SK-N-SH (cell line): ENCODE measurements at regions not wholly inside any gene's neighbourhood (a gene's known extent, or its start where the extent isn't known, plus 50 kb on each side); places are given as distances from the start of the nearest gene placed in this dataset.

Source experiments
- EZH2phosphoT487 ChIP-seq: fragments of 200-600 bp; sonication (generic); IDR thresholded peaks from 2 replicates; pipeline ENCODE4 v1.6.1; 2017; ENCODE audit warnings: low read depth, mixed run types, mild to moderate bottlenecking, antibody characterized with exemption, moderate library complexity, borderline replicate concordance
- RXRA ChIP-seq: IDR thresholded peaks from 2 replicates; pipeline ENCODE4 v1.4.0; 2012; ENCODE audit warnings: low read depth, mild to moderate bottlenecking, borderline replicate concordance
- TAF1 ChIP-seq: IDR thresholded peaks from 2 replicates; pipeline ENCODE4 v1.6.1; 2012; ENCODE audit warnings: low read depth, mild to moderate bottlenecking, low read length, moderate library complexity, borderline replicate concordance
- TF ChIP-seq, protein P1 (sequence below): IDR thresholded peaks from 2 replicates; pipeline ENCODE4 v1.6.1; 2012; ENCODE audit warnings: mild to moderate bottlenecking, low read depth, low read length, moderate library complexity
- TF ChIP-seq, protein P2 (sequence below): fragments of 200-600 bp; sonication (generic); IDR thresholded peaks from 2 replicates; pipeline ENCODE4 v1.6.1; 2017; ENCODE audit warnings: antibody characterized with exemption, mild to moderate bottlenecking, moderate library complexity
- TF ChIP-seq, protein P3 (sequence below): IDR thresholded peaks from 2 replicates; pipeline ENCODE4 v1.4.0; 2012; ENCODE audit warnings: low read depth, borderline replicate concordance

DNA sequence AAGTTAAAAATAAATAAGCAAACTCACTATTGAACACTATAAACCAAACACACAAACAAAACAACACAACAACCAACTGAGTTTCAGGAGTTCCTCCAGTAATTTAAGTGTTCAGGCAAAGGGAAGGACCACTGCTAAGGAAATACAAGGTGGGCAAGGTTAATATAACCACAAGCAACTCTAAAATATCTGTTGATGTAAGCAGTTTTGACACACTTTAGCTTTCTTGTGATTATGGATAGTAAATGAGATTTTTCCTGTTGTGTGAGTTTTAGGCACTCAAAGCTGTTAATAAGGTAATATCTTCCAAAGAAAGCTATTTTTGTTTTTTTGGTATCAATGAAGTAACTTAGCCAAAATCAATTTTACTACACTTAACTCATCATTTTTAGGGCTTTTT, 839.1 kb upstream of the FOXG1 start:
- TF ChIP-seq TAF1, result no peak
- TF ChIP-seq RXRA, result no peak
- no peak for TF ChIP-seq EZH2phosphoT487
- TF ChIP-seq, protein P1, sequence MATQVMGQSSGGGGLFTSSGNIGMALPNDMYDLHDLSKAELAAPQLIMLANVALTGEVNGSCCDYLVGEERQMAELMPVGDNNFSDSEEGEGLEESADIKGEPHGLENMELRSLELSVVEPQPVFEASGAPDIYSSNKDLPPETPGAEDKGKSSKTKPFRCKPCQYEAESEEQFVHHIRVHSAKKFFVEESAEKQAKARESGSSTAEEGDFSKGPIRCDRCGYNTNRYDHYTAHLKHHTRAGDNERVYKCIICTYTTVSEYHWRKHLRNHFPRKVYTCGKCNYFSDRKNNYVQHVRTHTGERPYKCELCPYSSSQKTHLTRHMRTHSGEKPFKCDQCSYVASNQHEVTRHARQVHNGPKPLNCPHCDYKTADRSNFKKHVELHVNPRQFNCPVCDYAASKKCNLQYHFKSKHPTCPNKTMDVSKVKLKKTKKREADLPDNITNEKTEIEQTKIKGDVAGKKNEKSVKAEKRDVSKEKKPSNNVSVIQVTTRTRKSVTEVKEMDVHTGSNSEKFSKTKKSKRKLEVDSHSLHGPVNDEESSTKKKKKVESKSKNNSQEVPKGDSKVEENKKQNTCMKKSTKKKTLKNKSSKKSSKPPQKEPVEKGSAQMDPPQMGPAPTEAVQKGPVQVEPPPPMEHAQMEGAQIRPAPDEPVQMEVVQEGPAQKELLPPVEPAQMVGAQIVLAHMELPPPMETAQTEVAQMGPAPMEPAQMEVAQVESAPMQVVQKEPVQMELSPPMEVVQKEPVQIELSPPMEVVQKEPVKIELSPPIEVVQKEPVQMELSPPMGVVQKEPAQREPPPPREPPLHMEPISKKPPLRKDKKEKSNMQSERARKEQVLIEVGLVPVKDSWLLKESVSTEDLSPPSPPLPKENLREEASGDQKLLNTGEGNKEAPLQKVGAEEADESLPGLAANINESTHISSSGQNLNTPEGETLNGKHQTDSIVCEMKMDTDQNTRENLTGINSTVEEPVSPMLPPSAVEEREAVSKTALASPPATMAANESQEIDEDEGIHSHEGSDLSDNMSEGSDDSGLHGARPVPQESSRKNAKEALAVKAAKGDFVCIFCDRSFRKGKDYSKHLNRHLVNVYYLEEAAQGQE, result no peak
- TF ChIP-seq, protein P2, sequence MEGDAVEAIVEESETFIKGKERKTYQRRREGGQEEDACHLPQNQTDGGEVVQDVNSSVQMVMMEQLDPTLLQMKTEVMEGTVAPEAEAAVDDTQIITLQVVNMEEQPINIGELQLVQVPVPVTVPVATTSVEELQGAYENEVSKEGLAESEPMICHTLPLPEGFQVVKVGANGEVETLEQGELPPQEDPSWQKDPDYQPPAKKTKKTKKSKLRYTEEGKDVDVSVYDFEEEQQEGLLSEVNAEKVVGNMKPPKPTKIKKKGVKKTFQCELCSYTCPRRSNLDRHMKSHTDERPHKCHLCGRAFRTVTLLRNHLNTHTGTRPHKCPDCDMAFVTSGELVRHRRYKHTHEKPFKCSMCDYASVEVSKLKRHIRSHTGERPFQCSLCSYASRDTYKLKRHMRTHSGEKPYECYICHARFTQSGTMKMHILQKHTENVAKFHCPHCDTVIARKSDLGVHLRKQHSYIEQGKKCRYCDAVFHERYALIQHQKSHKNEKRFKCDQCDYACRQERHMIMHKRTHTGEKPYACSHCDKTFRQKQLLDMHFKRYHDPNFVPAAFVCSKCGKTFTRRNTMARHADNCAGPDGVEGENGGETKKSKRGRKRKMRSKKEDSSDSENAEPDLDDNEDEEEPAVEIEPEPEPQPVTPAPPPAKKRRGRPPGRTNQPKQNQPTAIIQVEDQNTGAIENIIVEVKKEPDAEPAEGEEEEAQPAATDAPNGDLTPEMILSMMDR, result no peak
- TF ChIP-seq, protein P3, sequence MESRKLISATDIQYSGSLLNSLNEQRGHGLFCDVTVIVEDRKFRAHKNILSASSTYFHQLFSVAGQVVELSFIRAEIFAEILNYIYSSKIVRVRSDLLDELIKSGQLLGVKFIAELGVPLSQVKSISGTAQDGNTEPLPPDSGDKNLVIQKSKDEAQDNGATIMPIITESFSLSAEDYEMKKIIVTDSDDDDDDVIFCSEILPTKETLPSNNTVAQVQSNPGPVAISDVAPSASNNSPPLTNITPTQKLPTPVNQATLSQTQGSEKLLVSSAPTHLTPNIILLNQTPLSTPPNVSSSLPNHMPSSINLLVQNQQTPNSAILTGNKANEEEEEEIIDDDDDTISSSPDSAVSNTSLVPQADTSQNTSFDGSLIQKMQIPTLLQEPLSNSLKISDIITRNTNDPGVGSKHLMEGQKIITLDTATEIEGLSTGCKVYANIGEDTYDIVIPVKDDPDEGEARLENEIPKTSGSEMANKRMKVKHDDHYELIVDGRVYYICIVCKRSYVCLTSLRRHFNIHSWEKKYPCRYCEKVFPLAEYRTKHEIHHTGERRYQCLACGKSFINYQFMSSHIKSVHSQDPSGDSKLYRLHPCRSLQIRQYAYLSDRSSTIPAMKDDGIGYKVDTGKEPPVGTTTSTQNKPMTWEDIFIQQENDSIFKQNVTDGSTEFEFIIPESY, result no peak
